ENCODE measurements at regions not wholly inside any gene's neighbourhood (a gene's known extent, or its start where the extent isn't known, plus 50 kb on each side); places are given as distances from the start of the nearest gene placed in this dataset.

DNA sequence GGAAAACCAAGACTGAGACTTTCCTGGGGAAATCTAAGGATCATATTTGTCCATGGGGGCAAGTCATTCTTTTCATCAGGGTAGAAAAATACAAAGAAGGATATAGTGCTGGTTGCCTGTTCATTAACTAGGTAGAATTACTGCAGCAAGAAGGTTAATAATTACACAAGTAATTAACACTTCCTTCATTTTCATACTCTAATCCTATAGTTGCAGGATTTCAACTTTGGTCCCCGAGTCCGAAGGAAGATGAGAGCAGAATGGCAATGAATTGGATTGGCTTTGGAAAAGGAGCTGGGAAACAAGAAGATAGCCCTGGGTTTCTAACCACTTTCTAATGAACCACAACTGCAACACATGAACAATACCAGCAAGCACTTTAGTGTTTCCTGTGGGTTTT, 199.2 kb upstream of the ESRRG start:
- 89 to 96% methylated on average over 2 of the region's 2 CpGs for WGBS, 2 donors
- DNase-seq (no peak), ATAC-seq (ENCODE audit: low FRiP score) (no peak)
- Histone ChIP-seq H3K4me1 (ENCODE audit: control insufficient read depth in 1 of 2, insufficient read depth in 2 of 2, low read length in 2 of 2) (no peaks in the 10 kb centered on the region), H3K9me3 (ENCODE audit: control insufficient read depth, low read length) (no peaks in the 10 kb centered on the region), H3K27me3 (ENCODE audit: control insufficient read depth in 1 of 2, insufficient read depth in 2 of 2, low read length in 1 of 2) (no peaks in the 10 kb centered on the region), H3K27ac (ENCODE audit: low read depth in 1 of 2, low read length in 2 of 2) (no peak overlapping the region), H3K36me3 (ENCODE audit: control insufficient read depth in 1 of 2, insufficient read depth in 2 of 2, low read length in 1 of 2) (no peaks in the 10 kb centered on the region), H3K4me3 (ENCODE audit: low read length in 2 of 2) (no peak overlapping the region)
- intact Hi-C loops (cut with DNase I), result no loop called here

DNA sequence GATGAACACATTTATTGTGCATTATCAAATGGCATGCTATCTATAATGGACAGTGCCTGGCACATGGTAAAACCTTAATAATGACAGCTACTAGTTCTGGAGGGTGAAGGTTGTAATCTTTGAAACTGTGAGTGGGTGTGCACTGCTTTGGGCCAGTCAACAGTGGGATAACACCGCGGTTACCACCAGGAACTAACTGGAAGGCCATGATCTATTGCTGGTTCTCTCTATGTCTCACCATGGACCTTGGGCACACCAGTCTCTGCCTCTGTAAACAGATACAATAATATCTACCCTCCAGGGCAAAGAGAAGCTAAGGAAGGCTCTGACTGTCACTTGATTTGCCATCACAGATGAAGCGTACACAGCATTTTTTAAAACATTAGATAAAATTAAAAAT, 198.6 kb upstream of the ESRRG start:
- DNase-seq (no peak), ATAC-seq (ENCODE audit: low FRiP score) (no peak)
- no peak overlapping the region for H3K4me3 ChIP-seq (ENCODE audit: low read length in 2 of 2)
- H3K4me1 ChIP-seq (ENCODE audit: control insufficient read depth in 1 of 2, insufficient read depth in 2 of 2, low read length in 2 of 2), result no peaks in the 10 kb centered on the region
- WGBS, 2 donors, result 93 to 94% methylated on average over 3 of the region's 3 CpGs
- H3K27ac ChIP-seq (ENCODE audit: low read depth in 1 of 2, low read length in 2 of 2), result no peak overlapping the region
- no peaks in the 10 kb centered on the region for H3K9me3 ChIP-seq (ENCODE audit: control insufficient read depth, low read length)
- no peaks in the 10 kb centered on the region for H3K27me3 ChIP-seq (ENCODE audit: control insufficient read depth in 1 of 2, insufficient read depth in 2 of 2, low read length in 1 of 2)
- intact Hi-C loops (cut with DNase I), result no loop called here
- H3K36me3 ChIP-seq (ENCODE audit: control insufficient read depth in 1 of 2, insufficient read depth in 2 of 2, low read length in 1 of 2), result no peaks in the 10 kb centered on the region

DNA sequence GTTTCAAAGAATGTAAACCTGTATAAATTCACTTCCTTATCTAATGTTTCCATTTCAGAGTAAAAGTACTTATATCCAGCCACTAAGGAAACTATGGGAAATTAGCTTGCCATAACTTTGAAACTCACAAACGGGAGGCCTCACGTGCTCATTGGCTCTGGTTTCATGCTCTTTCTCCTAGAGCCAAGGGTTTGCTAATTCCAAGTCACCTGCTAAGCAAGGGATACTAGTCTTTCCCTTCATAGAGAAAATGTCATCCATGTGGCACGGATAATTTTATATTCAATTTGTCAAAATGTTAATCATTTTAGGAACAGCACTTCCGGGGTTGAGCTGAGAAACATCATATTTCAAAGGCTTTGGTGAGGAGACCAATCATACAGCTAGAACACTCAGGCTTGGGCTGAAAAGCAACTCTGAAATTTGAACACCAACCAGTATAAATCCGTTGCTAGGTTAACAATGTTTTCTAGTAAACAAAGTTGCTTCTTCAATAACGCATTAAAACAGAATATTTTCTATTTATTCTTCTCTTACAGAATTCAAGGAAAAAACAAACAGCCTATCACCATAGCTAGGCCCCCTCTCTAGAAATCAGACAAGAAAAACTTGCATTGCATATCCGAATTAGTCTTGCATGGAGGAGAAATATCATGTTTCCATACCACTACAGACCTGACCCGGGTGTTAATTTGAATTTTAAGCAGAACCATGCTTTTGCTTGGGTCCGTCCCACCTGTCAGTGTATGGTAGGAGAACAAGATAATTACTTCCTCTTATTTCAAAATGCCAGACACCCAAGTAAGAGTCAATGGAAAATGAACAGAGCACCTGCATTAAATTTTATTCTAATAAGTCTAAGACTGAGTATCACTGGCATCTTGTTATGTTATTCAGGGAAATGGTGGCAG, 196.1 kb upstream of the ESRRG start:
- Histone ChIP-seq H3K4me3 (ENCODE audit: low read length in 2 of 2) (no peak overlapping the region), H3K27me3 (ENCODE audit: control insufficient read depth in 1 of 2, insufficient read depth in 2 of 2, low read length in 1 of 2) (no peaks in the 10 kb centered on the region), H3K4me1 (ENCODE audit: control insufficient read depth in 1 of 2, insufficient read depth in 2 of 2, low read length in 2 of 2) (no peaks in the 10 kb centered on the region), H3K27ac (ENCODE audit: low read depth in 1 of 2, low read length in 2 of 2) (no peak overlapping the region), H3K36me3 (ENCODE audit: control insufficient read depth in 1 of 2, insufficient read depth in 2 of 2, low read length in 1 of 2) (no peaks in the 10 kb centered on the region), H3K9me3 (ENCODE audit: control insufficient read depth, low read length) (no peaks in the 10 kb centered on the region)
- ATAC-seq (ENCODE audit: low FRiP score), result no peak
- WGBS, 2 donors, result 74% methylated on average over 9 of the region's 9 CpGs
- DNase-seq, result no peak
- intact Hi-C loops (cut with DNase I), result no loop called here

DNA sequence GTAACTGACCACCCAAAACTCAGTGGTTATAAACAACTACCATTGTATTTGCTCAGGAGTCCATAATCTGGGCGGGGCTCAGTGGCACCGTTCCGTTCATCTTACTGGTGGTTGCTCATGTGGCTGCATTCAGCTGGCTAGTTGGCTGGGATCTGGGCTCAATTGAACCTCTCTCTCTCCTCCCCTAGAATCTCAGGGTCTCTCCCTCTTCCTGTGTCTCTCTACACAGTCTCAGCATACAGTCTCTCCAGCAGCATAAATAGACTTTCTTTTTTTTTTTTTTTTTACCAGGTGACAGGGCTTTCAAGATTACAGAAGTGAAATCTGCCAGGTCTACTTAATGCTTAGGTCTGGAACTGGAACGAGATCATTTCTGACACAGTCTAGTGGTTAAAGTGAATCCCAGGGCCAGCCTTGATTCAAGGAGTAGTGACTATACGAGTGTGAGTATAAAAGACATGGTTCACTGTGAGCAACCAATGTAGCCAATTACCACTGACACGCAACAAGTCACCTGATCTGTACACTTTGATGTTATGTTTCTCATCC, 193.7 kb upstream of the ESRRG start:
- Histone ChIP-seq H3K9me3 (ENCODE audit: control insufficient read depth, low read length) (no peaks in the 10 kb centered on the region), H3K4me1 (ENCODE audit: control insufficient read depth in 1 of 2, insufficient read depth in 2 of 2, low read length in 2 of 2) (no peaks in the 10 kb centered on the region), H3K4me3 (ENCODE audit: low read length in 2 of 2) (no peak overlapping the region), H3K27me3 (ENCODE audit: control insufficient read depth in 1 of 2, insufficient read depth in 2 of 2, low read length in 1 of 2) (no peaks in the 10 kb centered on the region), H3K27ac (ENCODE audit: low read depth in 1 of 2, low read length in 2 of 2) (no peak overlapping the region), H3K36me3 (ENCODE audit: control insufficient read depth in 1 of 2, insufficient read depth in 2 of 2, low read length in 1 of 2) (no peaks in the 10 kb centered on the region)
- intact Hi-C loops (cut with DNase I), result no loop called here
- 85 to 87% methylated on average over 6 of the region's 6 CpGs for WGBS, 2 donors
- ATAC-seq (ENCODE audit: low FRiP score) (no peak), DNase-seq (no peak)

DNA sequence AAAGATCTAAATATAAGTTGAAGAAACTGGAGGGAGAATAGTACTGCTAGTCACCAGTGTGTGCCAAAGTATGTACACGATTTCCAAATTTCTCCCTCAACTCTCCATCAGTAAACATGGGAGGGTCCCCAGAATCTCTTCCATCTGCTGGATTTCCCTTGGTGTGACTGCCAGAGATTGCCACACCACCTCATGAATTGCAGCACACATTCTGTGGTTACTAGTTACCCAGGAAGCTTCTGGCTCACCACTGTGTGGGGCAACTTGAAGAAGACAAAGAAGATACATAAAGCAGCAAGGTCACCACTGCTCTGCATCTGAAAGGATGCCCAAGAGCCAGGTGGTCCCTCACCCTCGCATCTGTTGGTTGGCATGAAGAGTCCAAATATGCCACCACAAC, 191.7 kb upstream of the ESRRG start:
- no peaks in the 10 kb centered on the region for H3K27me3 ChIP-seq (ENCODE audit: control insufficient read depth in 1 of 2, insufficient read depth in 2 of 2, low read length in 1 of 2)
- no peak overlapping the region for H3K4me3 ChIP-seq (ENCODE audit: low read length in 2 of 2)
- no peaks in the 10 kb centered on the region for H3K4me1 ChIP-seq (ENCODE audit: control insufficient read depth in 1 of 2, insufficient read depth in 2 of 2, low read length in 2 of 2)
- DNase-seq (no peak), ATAC-seq (ENCODE audit: low FRiP score) (no peak)
- intact Hi-C loops (cut with DNase I), result no loop called here
- 59 to 65% methylated on average over 2 of the region's 2 CpGs for WGBS, 2 donors
- H3K27ac ChIP-seq (ENCODE audit: low read depth in 1 of 2, low read length in 2 of 2), result no peak overlapping the region
- no peaks in the 10 kb centered on the region for H3K36me3 ChIP-seq (ENCODE audit: control insufficient read depth in 1 of 2, insufficient read depth in 2 of 2, low read length in 1 of 2)
- H3K9me3 ChIP-seq (ENCODE audit: control insufficient read depth, low read length), result no peaks in the 10 kb centered on the region

DNA sequence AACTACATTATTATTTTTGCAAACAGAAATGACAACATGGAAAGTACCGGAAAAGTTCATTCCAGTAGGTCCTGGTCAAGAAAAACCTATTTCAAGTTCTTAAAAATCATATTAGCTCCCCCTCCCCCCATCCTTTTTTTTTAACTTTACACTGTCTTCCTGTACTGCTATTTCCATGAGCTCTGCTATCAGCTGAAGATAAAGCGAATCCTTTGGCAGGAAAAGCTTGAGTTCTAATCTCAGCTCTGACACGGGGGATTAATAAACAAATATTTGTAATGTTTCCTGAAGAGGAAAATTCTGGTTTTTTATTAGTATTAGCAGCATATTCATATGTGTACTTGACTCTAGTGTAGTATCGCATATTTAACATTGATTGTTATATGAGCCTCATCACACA, 190.7 kb upstream of the ESRRG start:
- Histone ChIP-seq H3K27me3 (ENCODE audit: control insufficient read depth in 1 of 2, insufficient read depth in 2 of 2, low read length in 1 of 2) (no peaks in the 10 kb centered on the region), H3K36me3 (ENCODE audit: control insufficient read depth in 1 of 2, insufficient read depth in 2 of 2, low read length in 1 of 2) (no peaks in the 10 kb centered on the region), H3K4me1 (ENCODE audit: control insufficient read depth in 1 of 2, insufficient read depth in 2 of 2, low read length in 2 of 2) (no peaks in the 10 kb centered on the region), H3K4me3 (ENCODE audit: low read length in 2 of 2) (no peak overlapping the region), H3K27ac (ENCODE audit: low read depth in 1 of 2, low read length in 2 of 2) (no peak overlapping the region), H3K9me3 (ENCODE audit: control insufficient read depth, low read length) (no peaks in the 10 kb centered on the region)
- ATAC-seq (ENCODE audit: low FRiP score) (no peak), DNase-seq (no peak)
- 50 to 57% methylated on average over 4 of the region's 4 CpGs for WGBS, 2 donors
- intact Hi-C loops (cut with DNase I), result no loop called here

DNA sequence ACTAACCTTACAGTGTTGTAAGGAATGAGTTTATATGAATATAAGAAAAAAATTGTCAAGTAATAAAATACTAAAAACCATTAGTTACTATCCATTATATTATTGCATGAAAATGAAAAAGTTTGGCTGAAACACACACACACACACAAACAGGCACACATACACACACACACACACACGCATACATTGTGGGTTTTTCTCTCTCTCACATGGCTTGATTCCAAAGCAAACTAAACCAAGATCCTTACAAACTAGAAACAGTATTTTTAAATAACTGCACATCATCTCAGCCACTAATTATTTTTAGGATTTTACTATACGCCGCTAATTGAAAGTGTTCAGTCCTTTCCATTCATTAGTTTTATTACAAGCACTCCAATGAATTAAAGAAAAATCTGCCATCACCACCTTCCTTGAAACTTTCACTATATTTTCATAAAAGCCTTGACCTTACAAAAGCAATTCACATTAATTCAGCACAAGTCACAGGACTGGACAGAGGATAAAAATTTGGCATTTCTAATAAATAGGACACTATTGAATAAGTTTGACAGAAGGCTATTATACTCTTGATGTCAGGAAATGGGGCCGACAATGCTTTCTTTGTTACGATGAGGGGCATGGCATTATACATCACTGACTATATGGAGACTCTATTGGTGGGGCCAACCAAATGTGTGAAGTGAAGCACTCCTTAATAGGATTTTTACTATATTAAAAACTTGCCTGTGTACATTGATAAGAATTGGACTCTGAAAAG, 187.0 kb upstream of the ESRRG start:
- DNase-seq (no peak), ATAC-seq (ENCODE audit: low FRiP score) (no peak)
- no peaks in the 10 kb centered on the region for H3K36me3 ChIP-seq (ENCODE audit: control insufficient read depth in 1 of 2, insufficient read depth in 2 of 2, low read length in 1 of 2)
- no peak overlapping the region for H3K27ac ChIP-seq (ENCODE audit: low read depth in 1 of 2, low read length in 2 of 2)
- H3K27me3 ChIP-seq (ENCODE audit: control insufficient read depth in 1 of 2, insufficient read depth in 2 of 2, low read length in 1 of 2), result no peaks in the 10 kb centered on the region
- WGBS, 2 donors, result 53 to 57% methylated on average over 5 of the region's 5 CpGs
- intact Hi-C loops (cut with DNase I), result no loop called here
- H3K4me1 ChIP-seq (ENCODE audit: control insufficient read depth in 1 of 2, insufficient read depth in 2 of 2, low read length in 2 of 2), result no peaks in the 10 kb centered on the region
- no peak overlapping the region for H3K4me3 ChIP-seq (ENCODE audit: low read length in 2 of 2)
- H3K9me3 ChIP-seq (ENCODE audit: control insufficient read depth, low read length), result peaks cover 2% of the 10 kb centered on the region

DNA sequence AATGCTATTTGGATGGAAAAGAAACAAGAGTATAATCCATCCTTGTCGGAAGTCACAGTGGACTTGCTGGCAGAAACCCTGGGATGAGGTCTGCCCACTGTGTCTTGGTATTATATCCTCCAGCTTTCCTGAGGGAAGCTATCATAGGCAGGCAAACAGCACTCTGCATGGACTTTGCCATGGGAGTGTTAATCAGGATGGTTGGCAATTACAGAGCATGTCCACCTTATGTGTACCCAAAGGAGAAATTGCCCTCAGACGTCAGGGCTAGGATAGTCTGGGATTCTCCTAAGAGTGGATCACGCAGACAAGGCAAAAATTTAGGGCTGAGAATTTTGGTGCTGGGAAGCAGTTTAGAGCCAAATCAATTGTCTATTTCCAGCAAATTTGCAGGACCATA, 184.9 kb upstream of the ESRRG start:
- WGBS, 2 donors, result 68 to 78% methylated on average over 3 of the region's 3 CpGs
- intact Hi-C loops (cut with DNase I), result no loop called here
- H3K36me3 ChIP-seq (ENCODE audit: control insufficient read depth in 1 of 2, insufficient read depth in 2 of 2, low read length in 1 of 2), result no peaks in the 10 kb centered on the region
- no peak overlapping the region for H3K27ac ChIP-seq (ENCODE audit: low read depth in 1 of 2, low read length in 2 of 2)
- no peak overlapping the region for H3K4me3 ChIP-seq (ENCODE audit: low read length in 2 of 2)
- no peaks in the 10 kb centered on the region for H3K27me3 ChIP-seq (ENCODE audit: control insufficient read depth in 1 of 2, insufficient read depth in 2 of 2, low read length in 1 of 2)
- ATAC-seq (ENCODE audit: low FRiP score) (no peak), DNase-seq (no peak)
- H3K4me1 ChIP-seq (ENCODE audit: control insufficient read depth in 1 of 2, insufficient read depth in 2 of 2, low read length in 2 of 2), result no peaks in the 10 kb centered on the region
- H3K9me3 ChIP-seq (ENCODE audit: control insufficient read depth, low read length), result peaks cover 2% of the 10 kb centered on the region

All from aorta (tissue), 5 donors.